Ascending aorta (tissue), 2 donors: ENCODE measurements at regions not wholly inside any gene's neighbourhood (a gene's known extent, or its start where the extent isn't known, plus 50 kb on each side); places are given as distances from the start of the nearest gene placed in this dataset.

ENCODE experiments used
- DNase-seq, 2 donors: peaks; one replicate each; pipeline ENCODE4 v3.0.0-alpha.2; 2019; ENCODE audit warnings: low spot score in 2 of 2
- H3K27ac ChIP-seq, 2 donors: fragments of 200-600 bp; sonication (generic); one replicate each; pipeline ENCODE4 v1.5.1; 2016 to 2017; ENCODE audit warnings: mild to moderate bottlenecking in 1 of 2
- H3K27me3 ChIP-seq: fragments of 200-600 bp; sonication (generic); one replicate; pipeline ENCODE4 v1.5.1; 2017
- H3K36me3 ChIP-seq, 2 donors: fragments of 200-600 bp; sonication (generic); one replicate each; pipeline ENCODE4 v1.5.1; 2016
- H3K4me1 ChIP-seq, 2 donors: fragments of 200-600 bp; sonication (generic); one replicate each; pipeline ENCODE4 v1.5.1; 2016 to 2017; ENCODE audit warnings: mild to moderate bottlenecking in 1 of 2
- H3K4me3 ChIP-seq, 2 donors: fragments of 200-600 bp; sonication (generic); one replicate each; pipeline ENCODE4 v1.5.1; 2016 to 2017; ENCODE audit warnings: mild to moderate bottlenecking in 1 of 2
- H3K9me3 ChIP-seq, 2 donors: fragments of 200-600 bp; sonication (generic); one replicate each; pipeline ENCODE4 v1.5.1; 2016
- intact Hi-C: fragments of 100-400 bp; cut with DNase I; formaldehyde crosslinking; loops from one replicate; pipeline ENCODE4 v1.15.1; 2023
- TF ChIP-seq, protein P1 (sequence below), 3 experiments: fragments of 200-600 bp in 2 of 3; fragments of 450-650 bp in 1 of 3; sonication (generic) in 2 of 3; IDR thresholded peaks; one replicate each; pipeline ENCODE4 v1.5.1; 2016 to 2019; ENCODE audit warnings: antibody characterized with exemption in 3 of 3, mild to moderate bottlenecking in 1 of 3, moderate library complexity in 1 of 3

DNA sequence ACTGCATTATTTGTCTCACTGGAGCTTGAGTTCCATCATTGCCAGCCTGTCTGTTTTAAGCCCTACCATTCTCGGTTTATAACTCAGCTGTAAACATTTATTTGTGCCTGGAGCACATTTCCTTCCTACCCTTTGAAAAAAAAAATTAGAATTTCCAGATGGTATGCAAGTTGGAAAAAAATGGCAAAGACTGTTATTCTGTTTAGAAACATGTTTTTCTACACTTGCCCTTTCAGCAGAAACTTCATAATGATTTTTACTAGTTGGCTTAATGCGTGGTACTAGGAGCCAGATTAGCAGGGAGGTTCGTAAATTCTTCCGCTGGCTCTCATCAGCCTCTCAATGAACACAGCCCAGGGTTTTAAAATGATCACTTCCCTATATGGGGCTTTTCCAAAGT lies 238.8 kb upstream of the WWC1 start:
- TF ChIP-seq, protein P1, sequence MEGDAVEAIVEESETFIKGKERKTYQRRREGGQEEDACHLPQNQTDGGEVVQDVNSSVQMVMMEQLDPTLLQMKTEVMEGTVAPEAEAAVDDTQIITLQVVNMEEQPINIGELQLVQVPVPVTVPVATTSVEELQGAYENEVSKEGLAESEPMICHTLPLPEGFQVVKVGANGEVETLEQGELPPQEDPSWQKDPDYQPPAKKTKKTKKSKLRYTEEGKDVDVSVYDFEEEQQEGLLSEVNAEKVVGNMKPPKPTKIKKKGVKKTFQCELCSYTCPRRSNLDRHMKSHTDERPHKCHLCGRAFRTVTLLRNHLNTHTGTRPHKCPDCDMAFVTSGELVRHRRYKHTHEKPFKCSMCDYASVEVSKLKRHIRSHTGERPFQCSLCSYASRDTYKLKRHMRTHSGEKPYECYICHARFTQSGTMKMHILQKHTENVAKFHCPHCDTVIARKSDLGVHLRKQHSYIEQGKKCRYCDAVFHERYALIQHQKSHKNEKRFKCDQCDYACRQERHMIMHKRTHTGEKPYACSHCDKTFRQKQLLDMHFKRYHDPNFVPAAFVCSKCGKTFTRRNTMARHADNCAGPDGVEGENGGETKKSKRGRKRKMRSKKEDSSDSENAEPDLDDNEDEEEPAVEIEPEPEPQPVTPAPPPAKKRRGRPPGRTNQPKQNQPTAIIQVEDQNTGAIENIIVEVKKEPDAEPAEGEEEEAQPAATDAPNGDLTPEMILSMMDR (IDR thresholded peaks at IDR 0.05), result no peak
- intact Hi-C loops, result no loop called here
- H3K4me1 ChIP-seq, result no peaks in the 10 kb centered on the region
- H3K4me3 ChIP-seq, result no peak overlapping the region
- DNase-seq, result no peak
- H3K27me3 ChIP-seq, result no peaks in the 10 kb centered on the region
- H3K36me3 ChIP-seq, result no peaks in the 10 kb centered on the region
- H3K9me3 ChIP-seq, result no peaks in the 10 kb centered on the region
- no peak overlapping the region for H3K27ac ChIP-seq

DNA sequence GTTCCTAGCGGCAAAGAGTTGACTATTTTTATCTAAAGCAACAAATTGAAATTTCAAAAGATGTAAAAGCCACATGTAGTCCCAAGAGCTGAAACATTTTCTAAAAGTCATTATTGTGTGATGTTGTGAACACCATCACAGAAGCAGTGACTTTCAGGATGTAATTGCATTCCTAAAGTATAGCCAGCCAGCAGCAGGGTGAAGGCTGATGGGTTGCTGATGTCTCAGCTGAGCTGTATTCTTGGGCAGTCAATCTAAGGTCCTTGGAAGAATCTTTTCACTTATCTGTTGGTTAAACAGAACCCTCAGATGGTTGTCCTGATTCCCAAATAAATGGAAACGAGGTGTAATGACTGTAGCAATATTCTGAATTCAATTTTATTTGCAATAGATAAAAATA lies 237.4 kb upstream of the WWC1 start:
- no peak overlapping the region for H3K4me3 ChIP-seq
- no peak overlapping the region for H3K27ac ChIP-seq
- no peak for DNase-seq
- no peaks in the 10 kb centered on the region for H3K27me3 ChIP-seq
- H3K36me3 ChIP-seq, result no peaks in the 10 kb centered on the region
- intact Hi-C loops, result no loop called here
- H3K9me3 ChIP-seq, result no peaks in the 10 kb centered on the region
- TF ChIP-seq, protein P1 (IDR thresholded peaks at IDR 0.05), result no peak
- H3K4me1 ChIP-seq, result no peaks in the 10 kb centered on the region

DNA sequence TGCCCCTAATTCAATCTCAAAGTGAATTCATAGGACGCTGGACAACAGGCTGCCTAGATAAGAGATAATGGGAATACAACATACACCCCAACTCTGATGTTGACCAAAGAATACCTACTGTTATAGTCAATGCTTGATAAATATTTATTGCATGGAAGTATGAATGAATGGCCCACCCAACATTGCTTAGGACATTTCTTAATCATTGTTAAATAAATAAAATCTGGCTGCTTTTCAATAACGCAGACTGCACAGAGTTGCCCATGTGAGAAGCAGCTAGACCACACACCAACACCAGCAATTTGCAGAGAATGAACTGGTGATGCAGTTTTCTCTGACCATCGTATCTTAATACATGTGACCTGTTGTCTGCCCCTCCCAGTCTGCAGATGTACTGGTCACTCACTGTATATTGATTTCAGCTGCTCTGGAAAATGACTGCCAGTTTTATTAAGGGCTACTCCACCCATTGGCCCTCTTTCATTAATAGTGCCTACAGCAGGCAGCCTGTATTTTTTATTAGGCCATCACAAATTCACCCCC lies 236.2 kb upstream of the WWC1 start:
- TF ChIP-seq, protein P1 (IDR thresholded peaks at IDR 0.05), result no peak
- no peaks in the 10 kb centered on the region for H3K9me3 ChIP-seq
- no peaks in the 10 kb centered on the region for H3K36me3 ChIP-seq
- H3K27me3 ChIP-seq, result no peaks in the 10 kb centered on the region
- intact Hi-C loops, result no loop called here
- no peaks in the 10 kb centered on the region for H3K4me1 ChIP-seq
- no peak overlapping the region for H3K27ac ChIP-seq
- DNase-seq, result no peak
- no peak overlapping the region for H3K4me3 ChIP-seq

DNA sequence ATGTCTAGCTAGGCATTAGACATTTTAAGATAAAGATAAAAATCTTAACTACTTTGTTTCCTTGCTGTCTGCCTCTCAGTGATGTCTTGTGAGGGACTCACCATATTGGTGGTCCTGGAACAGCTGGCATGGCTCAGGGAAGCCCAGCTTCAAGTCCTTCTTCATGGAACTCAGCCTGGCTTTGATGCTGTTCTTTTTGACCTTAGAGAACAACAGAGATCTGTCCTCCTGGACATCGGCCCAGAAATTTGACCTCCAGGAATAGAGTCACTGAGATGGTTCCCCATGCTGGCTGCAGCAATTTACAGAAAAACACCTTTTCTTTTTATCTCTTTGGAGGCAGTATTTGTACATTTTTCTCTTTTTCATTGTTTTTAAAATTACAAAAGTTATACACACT lies 235.5 kb upstream of the WWC1 start:
- H3K9me3 ChIP-seq, result no peaks in the 10 kb centered on the region
- no peaks in the 10 kb centered on the region for H3K4me1 ChIP-seq
- intact Hi-C loops, result no loop called here
- H3K4me3 ChIP-seq, result no peak overlapping the region
- H3K36me3 ChIP-seq, result no peaks in the 10 kb centered on the region
- no peaks in the 10 kb centered on the region for H3K27me3 ChIP-seq
- no peak overlapping the region for H3K27ac ChIP-seq
- DNase-seq, result no peak
- TF ChIP-seq, protein P1 (IDR thresholded peaks at IDR 0.05), result no peak

DNA sequence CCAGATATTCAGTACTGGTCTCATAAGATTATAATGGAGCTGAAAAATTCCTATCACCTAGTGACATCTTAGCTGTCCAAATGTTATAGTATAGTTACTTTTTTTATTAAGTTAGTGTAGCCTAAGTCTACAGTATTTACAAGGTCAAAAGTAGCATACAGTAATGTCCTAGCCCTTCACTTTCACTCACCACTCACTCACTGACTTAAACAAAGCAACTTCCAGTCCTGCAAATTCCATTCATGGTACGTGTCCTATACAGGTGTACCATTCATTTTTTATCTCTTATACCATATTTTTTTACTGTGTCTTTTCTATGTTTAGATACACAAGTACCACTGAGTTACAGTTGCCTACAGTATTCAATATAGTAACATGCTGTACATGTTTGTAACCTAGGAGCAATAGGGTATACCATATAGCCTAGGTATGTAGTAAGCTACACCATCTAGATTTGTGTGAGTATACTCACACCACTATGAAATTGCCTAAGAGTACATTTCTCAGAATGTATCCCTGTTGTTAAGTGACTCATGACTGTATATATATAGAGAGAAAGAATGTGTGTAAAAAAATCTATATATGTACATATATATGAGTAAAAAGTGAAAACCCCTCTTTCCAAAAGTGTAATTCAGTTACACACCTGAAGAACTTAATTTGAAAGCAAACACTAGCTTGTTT lies 234.8 kb upstream of the WWC1 start:
- Histone ChIP-seq H3K27ac (no peak overlapping the region), H3K4me3 (no peak overlapping the region), H3K27me3 (no peaks in the 10 kb centered on the region), H3K4me1 (no peaks in the 10 kb centered on the region), H3K9me3 (no peaks in the 10 kb centered on the region), H3K36me3 (no peaks in the 10 kb centered on the region)
- no peak for DNase-seq
- TF ChIP-seq, protein P1 (IDR thresholded peaks at IDR 0.05), result no peak
- intact Hi-C loops, result no loop called here
